ENCODE measurements at regions not wholly inside any gene's neighbourhood (a gene's known extent, or its start where the extent isn't known, plus 50 kb on each side); places are given as distances from the start of the nearest gene placed in this dataset.
"Not testable (repeated sequence)": the region's sequence is repeated elsewhere in the genome, so short reads cannot be mapped to it uniquely, and the experiment has no call there.

DNA sequence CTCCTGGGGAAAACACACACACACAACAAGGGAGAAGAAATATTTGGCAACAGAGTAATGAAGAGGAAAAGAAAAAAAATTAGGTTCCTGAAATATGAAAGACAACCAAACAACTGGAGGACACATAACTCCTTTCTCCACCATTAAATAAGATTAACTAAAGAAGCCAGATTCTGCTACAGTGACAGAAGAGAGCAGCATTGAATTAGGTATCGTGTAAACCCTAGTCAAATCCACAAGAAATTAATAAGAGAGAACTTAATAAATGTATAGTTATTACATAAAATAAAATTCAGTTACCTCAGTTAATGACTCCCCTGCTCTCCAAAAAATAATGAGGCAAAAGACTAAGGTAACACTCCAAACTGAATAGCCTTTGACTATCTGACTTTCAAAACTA is 306.7 kb downstream of the CRPPA start:
- no peak for DNase-seq (ENCODE audit: low spot score)
- in situ Hi-C loops (cut with HindIII; ENCODE audit: low sequenced_read_pairs): no loop called here

- DNase-seq (ENCODE audit: low spot score): no peak
- in situ Hi-C loops (cut with HindIII; ENCODE audit: low sequenced_read_pairs): no loop called here
These were observed 307.3 kb downstream of the CRPPA start for GRCh38 chr7:16114071-16114470.

DNA sequence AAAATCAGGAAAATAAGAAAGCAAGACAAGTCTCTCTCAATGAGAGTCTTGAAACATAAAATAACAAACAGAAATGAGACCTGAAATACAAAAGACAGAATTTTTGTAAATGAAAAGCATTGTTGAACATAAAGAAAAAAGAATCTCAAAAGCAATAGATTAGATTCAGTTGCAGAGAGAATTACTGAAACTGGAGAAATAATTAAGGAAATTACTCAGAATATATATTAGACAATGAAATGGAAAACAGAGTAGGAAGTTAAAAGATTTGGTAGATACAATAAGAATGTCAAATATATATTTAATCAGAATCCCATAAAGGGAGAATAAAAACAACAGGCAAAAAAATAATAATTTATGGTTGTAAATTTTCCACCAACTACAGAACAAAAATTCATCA is 308.3 kb downstream of the CRPPA start:
- in situ Hi-C loops (cut with HindIII; ENCODE audit: low sequenced_read_pairs): no loop called here

DNA sequence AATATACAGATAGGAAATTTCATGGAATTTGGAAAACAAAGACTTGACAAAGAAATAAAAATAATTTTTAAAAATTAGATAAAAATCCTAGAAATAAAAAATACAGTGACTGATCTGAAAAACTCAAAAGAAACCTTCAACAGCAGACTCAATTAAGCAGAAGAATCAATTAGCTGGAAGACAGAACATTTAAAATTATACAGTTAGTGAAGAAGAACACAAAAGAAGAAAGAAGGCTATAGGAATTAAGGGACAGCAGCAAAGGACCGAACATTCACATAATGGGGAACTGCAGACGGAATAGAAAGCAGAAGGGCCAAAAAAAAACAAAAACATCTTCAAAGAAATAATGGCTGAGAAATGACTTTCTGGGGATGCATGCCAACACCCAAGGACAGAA is 314.5 kb downstream of the CRPPA start:
- in situ Hi-C loops (cut with HindIII; ENCODE audit: low sequenced_read_pairs): no loop called here
- no peak for DNase-seq (ENCODE audit: low spot score)

More for the DNA sequence above, 308.3 kb downstream of the CRPPA start:
- DNase-seq (ENCODE audit: low spot score): no peak

- no peak for DNase-seq (ENCODE audit: low spot score)
- in situ Hi-C loops (cut with HindIII; ENCODE audit: low sequenced_read_pairs): no loop called here
These were observed 315.0 kb downstream of the CRPPA start for GRCh38 chr7:16106300-16106699.

GRCh38 chr7:16099302-16099849 is 322.0 kb downstream of the CRPPA start:
- in situ Hi-C loops (cut with HindIII; ENCODE audit: low sequenced_read_pairs): no loop called here
- no peak for DNase-seq (ENCODE audit: low spot score)

GRCh38 chr7:16098585-16099179 is 322.7 kb downstream of the CRPPA start:
- in situ Hi-C loops (cut with HindIII; ENCODE audit: low sequenced_read_pairs): no loop called here
- no peak for DNase-seq (ENCODE audit: low spot score)

GRCh38 chr7:16098058-16098457 is 323.3 kb downstream of the CRPPA start:
- in situ Hi-C loops (cut with HindIII; ENCODE audit: low sequenced_read_pairs): no loop called here
- no peak for DNase-seq (ENCODE audit: low spot score)

DNA sequence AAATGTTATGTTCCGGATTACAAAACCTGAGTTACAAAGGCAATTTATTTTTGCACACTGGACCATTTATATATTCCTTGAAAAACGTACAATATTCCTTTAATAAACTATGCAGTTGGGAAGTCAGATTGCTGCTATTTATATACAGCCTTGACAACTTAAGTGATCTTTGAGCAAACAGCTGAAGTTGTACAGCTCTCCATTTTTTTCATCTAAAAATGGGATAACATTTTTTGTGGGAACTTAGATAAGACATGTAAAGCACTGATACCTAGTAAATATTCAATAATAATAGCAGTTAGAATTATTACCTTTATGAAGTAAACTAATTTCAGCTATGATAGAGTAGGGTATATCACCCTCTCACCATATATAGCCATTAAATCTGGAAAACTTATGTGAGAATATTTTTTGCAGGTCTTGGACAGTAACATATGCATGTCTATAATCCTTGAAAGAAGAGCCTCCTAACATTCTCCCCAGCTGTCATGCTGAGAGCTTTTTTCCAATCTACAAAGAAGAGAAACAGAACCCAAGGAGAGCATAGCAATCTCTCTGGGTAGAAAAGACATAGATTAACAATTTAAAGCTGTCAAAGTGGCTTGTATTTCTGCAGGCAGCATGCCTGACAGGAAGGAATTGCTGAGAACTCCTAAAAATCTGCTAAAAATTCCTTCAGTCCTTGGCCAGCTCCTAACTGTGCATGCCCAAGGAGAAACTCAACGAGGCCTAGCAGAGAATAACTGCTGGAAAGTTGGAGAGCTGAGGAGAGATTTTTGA is 326.0 kb downstream of the CRPPA start:
- in situ Hi-C loops (cut with HindIII; ENCODE audit: low sequenced_read_pairs): no loop called here
- no peak for DNase-seq (ENCODE audit: low spot score)

- no peak for DNase-seq (ENCODE audit: low spot score)
- in situ Hi-C loops (cut with HindIII; ENCODE audit: low sequenced_read_pairs): no loop called here
These were observed 326.7 kb downstream of the CRPPA start for GRCh38 chr7:16094651-16095050.

GRCh38 chr7:16092711-16093110 is 328.6 kb downstream of the CRPPA start:
- DNase-seq (ENCODE audit: low spot score): no peak
- in situ Hi-C loops (cut with HindIII; ENCODE audit: low sequenced_read_pairs): no loop called here

DNA sequence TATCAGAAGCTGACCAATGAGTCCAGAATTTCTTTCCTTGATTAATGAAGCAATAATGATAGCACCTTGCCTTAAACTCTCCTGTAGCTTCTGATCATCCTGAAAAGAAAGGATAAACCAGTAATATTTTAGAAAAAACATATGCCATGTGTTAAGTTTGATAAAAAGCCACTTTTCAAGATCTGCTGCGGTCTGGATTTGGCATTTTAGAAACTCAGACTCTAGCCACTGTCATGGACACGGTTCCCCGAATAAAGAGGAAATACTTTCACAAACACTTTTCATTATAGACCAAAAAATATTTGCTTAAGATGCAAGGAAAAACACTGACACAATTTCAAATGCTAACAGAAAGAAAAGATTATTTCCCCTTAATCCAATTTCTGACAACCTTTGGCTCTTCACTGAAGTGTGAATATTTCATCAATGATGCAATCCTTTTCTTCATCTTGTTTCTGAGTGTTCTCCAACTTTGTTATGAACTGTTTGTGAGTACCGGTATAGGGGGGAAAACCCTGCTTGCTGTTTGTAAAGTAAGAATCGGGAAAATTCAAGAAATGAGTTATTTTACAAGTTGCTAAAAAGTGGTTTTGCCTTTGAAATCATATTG is 329.5 kb downstream of the CRPPA start:
- in situ Hi-C loops (cut with HindIII; ENCODE audit: low sequenced_read_pairs): no loop called here

DNA sequence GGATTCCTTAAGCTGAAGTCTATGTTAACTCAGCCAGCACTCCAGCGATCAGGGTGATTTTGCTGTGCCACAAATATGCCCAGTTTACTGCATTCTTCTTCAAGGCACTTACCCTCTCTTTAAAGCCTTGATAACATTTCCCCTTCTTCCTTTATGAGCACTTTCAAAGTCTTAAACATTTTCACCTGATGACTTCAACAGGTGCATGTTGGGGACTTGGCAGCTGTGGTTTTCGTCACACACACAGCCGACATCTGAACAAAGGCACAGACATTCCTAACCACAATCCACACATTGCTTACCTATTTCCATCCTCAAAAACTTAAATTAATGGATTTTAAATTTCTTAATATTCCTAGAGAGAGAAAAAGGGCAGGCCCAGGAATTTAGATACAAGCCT is 331.5 kb downstream of the CRPPA start:
- in situ Hi-C loops (cut with HindIII; ENCODE audit: low sequenced_read_pairs): no loop called here
- DNase-seq (ENCODE audit: low spot score): no peak

More for the DNA sequence above, 329.5 kb downstream of the CRPPA start:
- DNase-seq (ENCODE audit: low spot score): no peak

GRCh38 chr7:16089191-16089590 is 332.1 kb downstream of the CRPPA start:
- DNase-seq (ENCODE audit: low spot score): no peak
- in situ Hi-C loops (cut with HindIII; ENCODE audit: low sequenced_read_pairs): no loop called here

DNA sequence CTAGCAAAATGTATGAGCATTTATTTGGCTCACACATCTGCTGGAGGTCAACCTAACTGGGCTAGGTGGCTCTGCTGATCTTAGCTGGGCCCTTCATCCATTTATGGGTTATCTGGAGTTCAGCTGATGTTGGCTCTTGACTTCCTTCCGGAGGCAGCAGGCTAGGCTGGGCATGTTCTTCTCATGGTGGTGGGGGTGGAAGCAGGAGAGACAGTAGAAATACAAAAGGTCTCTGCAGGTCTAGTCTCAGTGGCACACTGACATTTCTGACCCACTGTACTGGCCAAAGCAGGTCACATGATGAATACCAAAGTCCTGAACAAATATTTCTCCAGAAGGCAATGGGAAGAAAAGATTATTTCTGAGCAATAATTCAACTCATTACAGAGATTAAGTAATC is 334.6 kb downstream of the CRPPA start:
- in situ Hi-C loops (cut with HindIII; ENCODE audit: low sequenced_read_pairs): no loop called here

DNA sequence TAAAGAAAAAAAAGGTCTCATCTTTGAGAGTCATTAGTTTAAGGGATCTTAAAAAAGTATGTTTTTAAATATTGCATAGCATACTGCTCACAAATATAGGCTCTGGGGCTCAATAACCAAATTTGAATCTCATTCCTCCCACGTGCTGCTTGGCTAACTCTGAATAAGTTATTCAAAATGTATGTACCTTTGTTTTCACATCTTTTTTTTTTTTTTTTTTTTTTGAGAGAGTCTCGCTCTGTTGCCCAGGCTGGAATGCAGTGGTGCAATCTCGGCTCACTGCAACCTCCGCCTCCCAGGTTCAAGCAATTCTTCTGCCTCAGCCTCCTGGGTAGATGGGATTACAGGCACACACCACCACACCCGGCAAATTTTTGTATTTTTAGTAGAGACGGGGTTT is 335.6 kb downstream of the CRPPA start:
- in situ Hi-C loops (cut with HindIII; ENCODE audit: low sequenced_read_pairs); DNase-seq (ENCODE audit: low spot score): not testable (repeated sequence)

More for the DNA sequence above, 334.6 kb downstream of the CRPPA start:
- no peak for DNase-seq (ENCODE audit: low spot score)

- DNase-seq (ENCODE audit: low spot score): no peak
- in situ Hi-C loops (cut with HindIII; ENCODE audit: low sequenced_read_pairs): no loop called here
These were observed 336.5 kb downstream of the CRPPA start for GRCh38 chr7:16084875-16085274.

DNA sequence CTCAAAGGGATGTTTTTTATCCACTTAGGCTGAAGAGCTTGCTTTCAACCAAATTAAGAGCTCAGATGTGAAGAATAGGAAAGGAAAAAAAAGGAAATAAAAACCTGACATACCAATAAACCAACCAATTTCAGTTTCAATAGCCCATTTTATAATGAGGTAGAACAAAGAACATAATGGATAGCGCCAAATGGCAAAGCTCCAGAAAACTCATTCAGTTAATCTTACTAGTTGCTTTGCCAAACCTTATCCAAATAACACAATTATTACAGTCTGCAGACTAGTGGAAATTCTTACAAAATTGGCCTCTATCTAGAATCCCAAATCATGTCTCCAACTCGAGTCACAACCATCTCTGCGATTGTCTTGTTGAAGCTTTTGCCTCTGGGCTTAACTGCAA is 337.0 kb downstream of the CRPPA start:
- no peak for DNase-seq (ENCODE audit: low spot score)
- in situ Hi-C loops (cut with HindIII; ENCODE audit: low sequenced_read_pairs): no loop called here

DNA sequence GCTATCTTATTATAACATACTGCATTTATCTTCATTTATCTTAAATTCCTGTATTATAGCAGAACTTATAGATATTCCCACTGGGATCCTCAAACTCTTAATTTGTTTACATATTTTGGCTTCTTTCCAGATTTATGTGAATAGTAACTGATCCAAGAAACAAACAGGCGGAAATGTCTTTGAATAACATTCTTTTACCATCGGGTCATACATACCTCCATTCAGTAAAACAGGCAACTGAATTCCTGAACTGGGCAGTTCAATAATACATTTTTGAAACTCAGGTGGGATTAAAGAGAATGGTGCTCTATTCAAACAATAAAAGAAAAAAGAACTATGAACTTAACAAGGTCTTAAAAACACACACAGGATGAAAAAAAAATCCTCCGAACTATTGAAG is 337.4 kb downstream of the CRPPA start:
- DNase-seq (ENCODE audit: low spot score): no peak
- in situ Hi-C loops (cut with HindIII; ENCODE audit: low sequenced_read_pairs): no loop called here

DNA sequence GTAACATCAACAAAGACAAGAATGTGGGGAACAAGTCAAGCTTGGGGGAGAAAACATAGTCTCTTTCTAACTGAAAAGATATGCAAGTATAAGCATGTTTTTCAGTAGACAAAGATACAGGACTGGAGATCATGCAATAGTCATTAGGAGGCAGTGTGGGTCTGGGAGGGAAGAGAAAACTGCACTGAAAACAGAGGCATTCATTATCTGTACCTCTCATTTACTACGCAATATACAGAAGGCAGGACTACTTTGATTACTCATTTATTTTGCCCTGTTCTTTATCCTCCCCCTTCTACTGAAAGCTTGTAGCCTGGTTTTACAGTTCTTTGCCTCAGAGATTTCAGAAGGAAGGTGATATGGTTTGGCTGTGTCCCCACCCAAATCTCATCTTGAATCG is 341.2 kb downstream of the CRPPA start:
- in situ Hi-C loops (cut with HindIII; ENCODE audit: low sequenced_read_pairs): no loop called here

More for the DNA sequence above, 341.2 kb downstream of the CRPPA start:
- no peak for DNase-seq (ENCODE audit: low spot score)

Measured in G401 (cell line).